OCI-LY3 (cell line): ENCODE measurements at regions not wholly inside any gene's neighbourhood (a gene's known extent, or its start where the extent isn't known, plus 50 kb on each side); places are given as distances from the start of the nearest gene placed in this dataset.
"Not testable (repeated sequence)": the region's sequence is repeated elsewhere in the genome, so short reads cannot be mapped to it uniquely, and the experiment has no call there.

Source experiments
- H2AFZ ChIP-seq: fragments of 200-600, 300-600 bp; shearing (Covaris generic); 2 replicates; pipeline ENCODE4 v1.6.0; 2014; ENCODE audit warnings: antibody characterized with exemption, low read depth, low read length
- H3K27ac ChIP-seq: fragments of 200-600, 300-600 bp; sonication (generic); 2 replicates; pipeline ENCODE4 v1.5.1; 2014; ENCODE audit warnings: mild to moderate bottlenecking, low read length, moderate library complexity, mixed read lengths
- H3K27me3 ChIP-seq: fragments of 200-600, 300-600 bp; sonication (generic); 2 replicates; pipeline ENCODE4 v1.6.1; 2014; ENCODE audit warnings: low read depth, low read length, mixed read lengths
- H3K36me3 ChIP-seq: fragments of 200-600, 300-600 bp; sonication (generic); replicated peaks from 2 replicates; pipeline ENCODE3; 2014; ENCODE audit warnings: low read depth, low read length, mixed read lengths
- H3K4me1 ChIP-seq: fragments of 300-600, 200-600 bp; sonication (generic); 2 replicates; pipeline ENCODE4 v1.6.1; 2014; ENCODE audit warnings: low read length, mixed read lengths
- H3K4me2 ChIP-seq: fragments of 200-600, 300-600 bp; sonication (generic); 2 replicates; pipeline ENCODE4 v1.6.1; 2014; ENCODE audit warnings: low read length, mixed read lengths
- H3K4me3 ChIP-seq: fragments of 300-600, 200-600 bp; sonication (generic); 2 replicates; pipeline ENCODE4 v1.5.1; 2014; ENCODE audit warnings: antibody characterized with exemption, mild to moderate bottlenecking, low read length, moderate library complexity
- H3K79me2 ChIP-seq: fragments of 300-600, 200-600 bp; shearing (Covaris generic); 2 replicates; pipeline ENCODE4 v1.6.1; 2014; ENCODE audit warnings: mild to moderate bottlenecking, low read length, mixed read lengths
- H3K9ac ChIP-seq: fragments of 300-600, 200-600 bp; shearing (Covaris generic); 2 replicates; pipeline ENCODE4 v1.6.0; 2014; ENCODE audit warnings: mild to moderate bottlenecking, low read length, moderate library complexity
- H3K9me3 ChIP-seq: fragments of 200-600, 300-600 bp; shearing (Covaris generic); 2 replicates; pipeline ENCODE4 v1.6.1; 2014; ENCODE audit warnings: low read length, mixed read lengths; ENCODE audit not compliant: insufficient read depth
- H4K20me1 ChIP-seq: fragments of 200-600, 300-600 bp; sonication (generic); 2 replicates; pipeline ENCODE4 v1.6.1; 2016; ENCODE audit warnings: low read length, mixed read lengths; ENCODE audit not compliant: insufficient read depth
- CTCF ChIP-seq: fragments of 200-600, 300-600 bp; sonication (generic); IDR thresholded peaks from 2 replicates; pipeline ENCODE4 v1.5.1; 2014; ENCODE audit warnings: antibody characterized with exemption, low read length, low read depth
- EZH2phosphoT487 ChIP-seq: fragments of 200-600 bp; shearing (Covaris generic); IDR thresholded peaks from 2 replicates; pipeline ENCODE4 v1.6.1; 2018; ENCODE audit warnings: antibody characterized with exemption, mixed run types, low read depth

GRCh38 chr2:78261454-78261853 is 739.3 kb upstream of the LRRTM4 start:
- no peak overlapping the region for H3K4me3 ChIP-seq
- H3K79me2 ChIP-seq, result no peaks in the 10 kb centered on the region
- no peaks in the 10 kb centered on the region for H3K9me3 ChIP-seq
- H3K9ac ChIP-seq, result no peak overlapping the region
- H2AFZ ChIP-seq, result no peak overlapping the region
- H3K27ac ChIP-seq, result no peak overlapping the region
- no peaks in the 10 kb centered on the region for H4K20me1 ChIP-seq
- H3K36me3 ChIP-seq, result no peaks in the 10 kb centered on the region
- no peaks in the 10 kb centered on the region for H3K27me3 ChIP-seq
- no peaks in the 10 kb centered on the region for H3K4me1 ChIP-seq
- no peak overlapping the region for H3K4me2 ChIP-seq
- TF ChIP-seq EZH2phosphoT487, result no peak

GRCh38 chr2:78262089-78262488 is 739.9 kb upstream of the LRRTM4 start:
- H3K9ac ChIP-seq, H4K20me1 ChIP-seq, H3K9me3 ChIP-seq, H3K27me3 ChIP-seq, H3K4me2 ChIP-seq, H3K4me1 ChIP-seq, H3K79me2 ChIP-seq, H3K4me3 ChIP-seq, H3K27ac ChIP-seq, H3K36me3 ChIP-seq, H2AFZ ChIP-seq: not testable (repeated sequence)

GRCh38 chr2:78262713-78263375 is 740.7 kb upstream of the LRRTM4 start:
- Histone ChIP-seq H3K4me2 (no peak overlapping the region), H3K4me1 (no peaks in the 10 kb centered on the region), H3K9me3 (no peaks in the 10 kb centered on the region), H3K27me3 (no peaks in the 10 kb centered on the region), H2AFZ (no peak overlapping the region), H3K9ac (no peak overlapping the region), H3K36me3 (no peaks in the 10 kb centered on the region), H3K27ac (no peak overlapping the region), H4K20me1 (no peaks in the 10 kb centered on the region), H3K79me2 (no peaks in the 10 kb centered on the region), H3K4me3 (no peak overlapping the region)
- TF ChIP-seq EZH2phosphoT487 (no peak), CTCF (no peak)

GRCh38 chr2:78263571-78263970 is 741.4 kb upstream of the LRRTM4 start:
- Histone ChIP-seq H3K9me3 (no peaks in the 10 kb centered on the region), H3K4me2 (no peak overlapping the region), H4K20me1 (no peaks in the 10 kb centered on the region), H3K36me3 (no peaks in the 10 kb centered on the region), H3K27ac (no peak overlapping the region), H3K4me1 (no peaks in the 10 kb centered on the region), H3K9ac (no peak overlapping the region), H3K79me2 (no peaks in the 10 kb centered on the region), H3K27me3 (no peaks in the 10 kb centered on the region), H2AFZ (no peak overlapping the region), H3K4me3 (no peak overlapping the region)
- TF ChIP-seq CTCF, result no peak
- TF ChIP-seq EZH2phosphoT487, result no peak

- TF ChIP-seq EZH2phosphoT487 (no peak), CTCF (no peak)
These were observed 742.0 kb upstream of the LRRTM4 start for GRCh38 chr2:78264130-78264529.

More at GRCh38 chr2:78264130-78264529, 742.0 kb upstream of the LRRTM4 start:
- Histone ChIP-seq H2AFZ (no peak overlapping the region), H3K9ac (no peak overlapping the region), H3K27ac (no peak overlapping the region), H3K9me3 (no peaks in the 10 kb centered on the region), H4K20me1 (no peaks in the 10 kb centered on the region), H3K4me2 (no peak overlapping the region), H3K4me1 (no peaks in the 10 kb centered on the region), H3K4me3 (no peak overlapping the region), H3K36me3 (no peaks in the 10 kb centered on the region), H3K79me2 (no peaks in the 10 kb centered on the region), H3K27me3 (no peaks in the 10 kb centered on the region)
